KMS-11 (cell line): ENCODE measurements at regions not wholly inside any gene's neighbourhood (a gene's known extent, or its start where the extent isn't known, plus 50 kb on each side); places are given as distances from the start of the nearest gene placed in this dataset.
A peak's percentile ranks its signal among the peaks of the same experiment; 100 is the strongest.

ENCODE experiments used
- H2AFZ ChIP-seq: fragments of 200-600 bp; sonication (generic); 2 replicates; pipeline ENCODE4 v1.6.1; 2016; ENCODE audit warnings: antibody characterized with exemption, mixed run types, low read depth
- H3K27ac ChIP-seq: fragments of 200-600 bp; sonication (generic); 2 replicates; pipeline ENCODE4 v1.6.1; 2016; ENCODE audit warnings: mild to moderate bottlenecking, mixed run types
- H3K27me3 ChIP-seq: fragments of 200-600 bp; sonication (generic); 2 replicates; pipeline ENCODE4 v1.6.1; 2017; ENCODE audit warnings: mild to moderate bottlenecking, low read depth, mixed run types, moderate library complexity; ENCODE audit not compliant: insufficient read depth
- H3K36me3 ChIP-seq: fragments of 200-600 bp; sonication (generic); 2 replicates; pipeline ENCODE4 v1.6.1; 2017; ENCODE audit warnings: mild to moderate bottlenecking, mixed run types; ENCODE audit not compliant: insufficient read depth
- H3K4me1 ChIP-seq: fragments of 200-600 bp; sonication (generic); 2 replicates; pipeline ENCODE4 v1.6.1; 2016; ENCODE audit warnings: mild to moderate bottlenecking, low read depth, mixed run types; ENCODE audit not compliant: poor library complexity, severe bottlenecking
- H3K4me2 ChIP-seq: fragments of 200-600 bp; sonication (generic); 2 replicates; pipeline ENCODE4 v1.7.0; 2016; ENCODE audit warnings: mild to moderate bottlenecking, mixed run types
- H3K4me3 ChIP-seq: fragments of 200-600 bp; sonication (generic); IDR thresholded peaks from 2 replicates; pipeline ENCODE4 v1.6.1; 2017; ENCODE audit warnings: low read depth, low read length, mixed read lengths; ENCODE audit not compliant: insufficient read depth
- H3K79me2 ChIP-seq: fragments of 200-600 bp; sonication (generic); 2 replicates; pipeline ENCODE4 v1.6.1; 2016; ENCODE audit warnings: low read depth, mixed run types; ENCODE audit not compliant: insufficient read depth
- H3K9ac ChIP-seq: fragments of 200-600 bp; sonication (generic); 2 replicates; pipeline ENCODE4 v1.6.1; 2016; ENCODE audit warnings: mild to moderate bottlenecking, mixed run types
- H4K20me1 ChIP-seq: fragments of 200-600 bp; sonication (generic); 2 replicates; pipeline ENCODE4 v1.6.1; 2016; ENCODE audit warnings: mild to moderate bottlenecking, mixed run types; ENCODE audit not compliant: insufficient read depth
- TF ChIP-seq, protein P1 (sequence below): fragments of 200-600 bp; sonication (generic); conservative IDR thresholded peaks from 2 replicates; pipeline ENCODE4 v1.6.1; 2017; ENCODE audit warnings: low read depth, mild to moderate bottlenecking, antibody characterized with exemption, low read length, moderate library complexity, mixed read lengths

DNA sequence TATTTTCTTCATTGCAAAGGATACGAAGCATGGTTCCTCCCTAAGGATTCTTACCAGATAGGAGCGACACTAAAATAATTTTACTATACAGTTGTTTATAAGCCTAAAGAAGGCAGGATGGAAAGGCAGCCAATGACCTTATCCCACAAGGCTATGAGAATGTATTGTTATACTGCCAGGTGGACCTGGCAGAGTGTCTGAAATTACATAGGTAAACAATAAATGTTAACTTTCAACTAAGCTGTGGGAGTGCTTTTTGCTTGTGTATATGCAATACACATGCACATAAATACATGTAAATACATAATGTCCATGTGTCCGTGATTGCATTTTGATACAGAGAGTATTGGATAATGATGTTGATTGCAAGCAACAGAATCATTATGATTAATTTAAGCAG, 850.6 kb downstream of the CENPC start:
- TF ChIP-seq, protein P1, sequence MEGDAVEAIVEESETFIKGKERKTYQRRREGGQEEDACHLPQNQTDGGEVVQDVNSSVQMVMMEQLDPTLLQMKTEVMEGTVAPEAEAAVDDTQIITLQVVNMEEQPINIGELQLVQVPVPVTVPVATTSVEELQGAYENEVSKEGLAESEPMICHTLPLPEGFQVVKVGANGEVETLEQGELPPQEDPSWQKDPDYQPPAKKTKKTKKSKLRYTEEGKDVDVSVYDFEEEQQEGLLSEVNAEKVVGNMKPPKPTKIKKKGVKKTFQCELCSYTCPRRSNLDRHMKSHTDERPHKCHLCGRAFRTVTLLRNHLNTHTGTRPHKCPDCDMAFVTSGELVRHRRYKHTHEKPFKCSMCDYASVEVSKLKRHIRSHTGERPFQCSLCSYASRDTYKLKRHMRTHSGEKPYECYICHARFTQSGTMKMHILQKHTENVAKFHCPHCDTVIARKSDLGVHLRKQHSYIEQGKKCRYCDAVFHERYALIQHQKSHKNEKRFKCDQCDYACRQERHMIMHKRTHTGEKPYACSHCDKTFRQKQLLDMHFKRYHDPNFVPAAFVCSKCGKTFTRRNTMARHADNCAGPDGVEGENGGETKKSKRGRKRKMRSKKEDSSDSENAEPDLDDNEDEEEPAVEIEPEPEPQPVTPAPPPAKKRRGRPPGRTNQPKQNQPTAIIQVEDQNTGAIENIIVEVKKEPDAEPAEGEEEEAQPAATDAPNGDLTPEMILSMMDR = no peak
- Histone ChIP-seq H3K9ac (no peak overlapping the region), H3K27me3 (no peaks in the 10 kb centered on the region), H3K79me2 (no peaks in the 10 kb centered on the region), H3K36me3 (no peaks in the 10 kb centered on the region), H3K4me2 (no peak overlapping the region), H2AFZ (no peak overlapping the region), H3K4me3 (no peak overlapping the region), H3K4me1 (no peaks in the 10 kb centered on the region), H3K27ac (no peak overlapping the region), H4K20me1 (no peaks in the 10 kb centered on the region)

DNA sequence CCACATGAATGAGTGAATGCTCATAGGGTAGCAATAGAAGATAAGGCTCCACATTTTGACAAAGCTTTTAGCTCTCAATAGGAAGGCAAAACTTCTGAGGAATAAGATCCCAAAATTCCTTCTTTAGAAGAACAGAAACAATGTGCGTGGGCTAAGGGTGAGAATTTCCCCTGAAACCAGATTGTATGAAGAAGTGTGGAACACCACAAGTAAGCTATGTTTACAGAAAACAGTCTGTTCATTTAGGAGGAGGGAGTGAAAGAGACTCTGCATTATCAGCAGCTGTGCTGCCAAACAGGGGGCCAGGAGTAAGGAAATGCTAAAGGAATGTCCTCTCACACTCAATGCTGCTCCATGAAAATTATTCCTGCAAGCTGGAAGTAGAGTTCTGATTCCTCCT, 851.6 kb downstream of the CENPC start:
- no peaks in the 10 kb centered on the region for H3K36me3 ChIP-seq
- no peaks in the 10 kb centered on the region for H3K79me2 ChIP-seq
- no peak overlapping the region for H3K27ac ChIP-seq
- no peak overlapping the region for H3K4me2 ChIP-seq
- TF ChIP-seq, protein P1 = no peak
- no peaks in the 10 kb centered on the region for H3K27me3 ChIP-seq
- no peaks in the 10 kb centered on the region for H3K4me1 ChIP-seq
- no peak overlapping the region for H3K9ac ChIP-seq
- H2AFZ ChIP-seq = no peak overlapping the region
- no peak overlapping the region for H3K4me3 ChIP-seq
- H4K20me1 ChIP-seq = no peaks in the 10 kb centered on the region

DNA sequence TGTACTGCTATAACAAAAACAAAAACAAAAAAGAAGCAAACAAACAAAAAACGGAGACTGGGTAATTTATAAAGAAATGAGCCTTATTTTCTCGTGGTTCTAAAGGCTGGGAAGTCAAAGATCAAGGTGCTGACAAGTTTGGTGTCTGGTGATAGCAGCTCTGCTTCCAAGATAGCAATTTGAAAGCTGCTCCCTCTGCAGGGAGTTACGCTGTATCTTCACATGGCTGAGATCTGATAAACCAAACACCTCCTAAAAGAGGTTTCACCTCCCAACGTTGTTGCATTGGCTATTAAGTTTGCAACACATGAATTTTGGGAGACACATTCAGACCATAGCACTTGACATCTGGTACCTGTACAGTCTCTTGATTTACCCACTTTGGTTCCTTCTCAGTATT, 854.2 kb downstream of the CENPC start:
- no peaks in the 10 kb centered on the region for H3K4me1 ChIP-seq
- H3K9ac ChIP-seq = no peak overlapping the region
- H3K4me3 ChIP-seq = no peak overlapping the region
- no peaks in the 10 kb centered on the region for H3K79me2 ChIP-seq
- H3K4me2 ChIP-seq = no peak overlapping the region
- H4K20me1 ChIP-seq = no peaks in the 10 kb centered on the region
- no peaks in the 10 kb centered on the region for H3K36me3 ChIP-seq
- H3K27me3 ChIP-seq = no peaks in the 10 kb centered on the region
- no peak overlapping the region for H3K27ac ChIP-seq
- H2AFZ ChIP-seq = no peak overlapping the region
- TF ChIP-seq, protein P1 = no peak

DNA sequence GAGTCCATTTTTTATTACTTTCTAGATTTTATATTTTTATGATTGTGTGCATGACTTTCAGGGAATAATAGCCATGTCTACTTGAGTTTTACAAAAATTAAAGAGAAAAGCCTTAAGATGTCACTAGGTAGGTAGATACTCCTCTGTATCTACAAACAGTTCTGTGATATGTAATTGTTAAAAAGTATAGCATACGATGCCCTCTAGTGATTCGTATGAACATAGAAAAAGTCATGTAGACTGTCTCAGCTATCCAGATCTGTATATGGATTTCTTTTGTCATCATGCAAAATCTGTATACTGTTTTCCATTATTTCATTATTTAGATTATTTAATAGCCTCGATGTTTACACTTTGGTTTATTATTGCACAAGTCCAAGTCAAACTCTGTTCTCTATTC, 856.6 kb downstream of the CENPC start:
- TF ChIP-seq, protein P1 = peak; percentile 49; the same call in 1 of the 2 replicates
- no peak overlapping the region for H2AFZ ChIP-seq
- H3K4me1 ChIP-seq = no peaks in the 10 kb centered on the region
- no peak overlapping the region for H3K4me3 ChIP-seq
- H3K4me2 ChIP-seq = no peak overlapping the region
- H3K27ac ChIP-seq = no peak overlapping the region
- H3K79me2 ChIP-seq = no peaks in the 10 kb centered on the region
- no peaks in the 10 kb centered on the region for H4K20me1 ChIP-seq
- no peaks in the 10 kb centered on the region for H3K27me3 ChIP-seq
- H3K36me3 ChIP-seq = no peaks in the 10 kb centered on the region
- H3K9ac ChIP-seq = no peak overlapping the region
